NT2/D1 (cell line): ENCODE measurements at regions not wholly inside any gene's neighbourhood (a gene's known extent, or its start where the extent isn't known, plus 50 kb on each side); places are given as distances from the start of the nearest gene placed in this dataset.

Source experiments
- SUZ12 ChIP-seq: IDR thresholded peaks from 2 replicates; pipeline ENCODE4 v1.6.1; 2011; ENCODE audit not compliant: insufficient read length, insufficient read depth; ENCODE audit errors: extremely low read depth
- YY1 ChIP-seq: IDR thresholded peaks from 2 replicates; pipeline ENCODE4 v1.6.1; 2011; ENCODE audit not compliant: insufficient read length, insufficient read depth
- ZNF274 ChIP-seq: IDR thresholded peaks from 2 replicates; pipeline ENCODE4 v1.6.1; 2011; ENCODE audit warnings: mild to moderate bottlenecking, low read depth, low read length

DNA sequence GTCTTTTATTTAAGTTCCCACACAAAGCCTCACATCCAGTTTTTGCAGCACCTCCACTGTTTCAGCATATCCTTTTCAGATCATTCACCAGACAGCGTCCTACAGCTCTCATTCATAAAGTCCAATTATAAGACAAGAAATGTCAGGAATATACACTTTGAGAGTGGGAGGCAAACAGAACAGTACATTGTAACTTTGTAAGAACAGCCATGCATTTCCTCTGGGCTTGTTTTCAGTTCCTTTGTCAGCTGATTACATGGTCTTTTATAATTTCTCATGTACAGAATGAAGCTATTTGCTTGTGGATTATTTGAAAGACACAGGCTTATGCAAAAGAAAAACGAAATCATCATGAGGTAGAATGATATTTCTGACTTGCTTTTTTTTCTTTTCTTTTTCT, 85.7 kb downstream of the SOX2 start:
- TF ChIP-seq YY1 (no peak), ZNF274 (no peak), SUZ12 (no peak)
